Gastrocnemius medialis (tissue), 4 donors: ENCODE measurements at regions not wholly inside any gene's neighbourhood (a gene's known extent, or its start where the extent isn't known, plus 50 kb on each side); places are given as distances from the start of the nearest gene placed in this dataset.

Experiments
- POLR2A ChIP-seq, 2 donors: fragments of 450-650 bp; IDR thresholded peaks; one replicate each; pipeline ENCODE4 v1.6.1; 2017; ENCODE audit warnings: antibody characterized with exemption in 2 of 2, mild to moderate bottlenecking in 2 of 2, moderate library complexity in 2 of 2
- TF ChIP-seq, protein P1 (sequence below), 5 experiments: fragments of 450-650 bp in 3 of 5; fragments of 200-600 bp in 2 of 5; sonication (generic) in 2 of 5; IDR thresholded peaks in 4 of 5; conservative IDR thresholded peaks in 1 of 5; 1 replicate in 4 of 5; 2 replicates in 1 of 5; pipeline ENCODE4 v1.5.1; 2016 to 2019; ENCODE audit warnings: antibody characterized with exemption in 5 of 5, mild to moderate bottlenecking in 3 of 5, moderate library complexity in 3 of 5

DNA sequence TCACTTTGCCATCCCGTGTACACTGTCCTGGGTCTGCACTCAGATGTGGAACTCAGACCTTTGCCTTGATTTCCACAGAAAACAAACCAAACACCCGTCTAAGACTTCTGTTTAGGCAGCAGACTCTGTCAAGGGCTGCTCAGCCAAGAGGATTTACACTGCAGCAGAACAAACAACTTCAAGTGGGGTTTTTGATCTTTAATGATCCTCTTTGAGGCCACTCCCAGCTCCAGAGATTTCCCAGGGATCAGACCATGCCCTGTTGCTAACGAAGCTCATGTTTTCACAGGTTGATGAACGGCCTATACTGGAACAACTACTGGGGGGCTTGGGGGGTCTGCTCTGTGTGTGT is 52.5 kb upstream of the LGALSL start:
- TF ChIP-seq, protein P1, sequence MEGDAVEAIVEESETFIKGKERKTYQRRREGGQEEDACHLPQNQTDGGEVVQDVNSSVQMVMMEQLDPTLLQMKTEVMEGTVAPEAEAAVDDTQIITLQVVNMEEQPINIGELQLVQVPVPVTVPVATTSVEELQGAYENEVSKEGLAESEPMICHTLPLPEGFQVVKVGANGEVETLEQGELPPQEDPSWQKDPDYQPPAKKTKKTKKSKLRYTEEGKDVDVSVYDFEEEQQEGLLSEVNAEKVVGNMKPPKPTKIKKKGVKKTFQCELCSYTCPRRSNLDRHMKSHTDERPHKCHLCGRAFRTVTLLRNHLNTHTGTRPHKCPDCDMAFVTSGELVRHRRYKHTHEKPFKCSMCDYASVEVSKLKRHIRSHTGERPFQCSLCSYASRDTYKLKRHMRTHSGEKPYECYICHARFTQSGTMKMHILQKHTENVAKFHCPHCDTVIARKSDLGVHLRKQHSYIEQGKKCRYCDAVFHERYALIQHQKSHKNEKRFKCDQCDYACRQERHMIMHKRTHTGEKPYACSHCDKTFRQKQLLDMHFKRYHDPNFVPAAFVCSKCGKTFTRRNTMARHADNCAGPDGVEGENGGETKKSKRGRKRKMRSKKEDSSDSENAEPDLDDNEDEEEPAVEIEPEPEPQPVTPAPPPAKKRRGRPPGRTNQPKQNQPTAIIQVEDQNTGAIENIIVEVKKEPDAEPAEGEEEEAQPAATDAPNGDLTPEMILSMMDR (IDR thresholded peaks at IDR 0.05 in 4 of 5, conservative IDR thresholded peaks at IDR 0.05 in 1 of 5), result no peak
- no peak for TF ChIP-seq POLR2A (IDR thresholded peaks at IDR 0.05)
